Left lung (tissue), 4 donors: ENCODE measurements at regions not wholly inside any gene's neighbourhood (a gene's known extent, or its start where the extent isn't known, plus 50 kb on each side); places are given as distances from the start of the nearest gene placed in this dataset.
"Not testable (repeated sequence)": the region's sequence is repeated elsewhere in the genome, so short reads cannot be mapped to it uniquely, and the experiment has no call there.

Experiments used
- ATAC-seq: fragments of 200-7000 bp; cut with Tn5 transposase; one replicate; pipeline ENCODE4 v1.9.1; 2020; ENCODE audit warnings: moderate library complexity
- DNase-seq, 4 donors: peaks; one replicate each; pipeline ENCODE4 v3.0.0-alpha.2; 2013 to 2020
- H3K27ac ChIP-seq, 2 donors: fragments of 200-600 bp; sonication (generic) in 1 of 2; one replicate each; pipeline versions ENCODE4 v1.5.0 to v1.8.0; 2020 to 2021
- H3K27me3 ChIP-seq, 2 donors: fragments of 200-600 bp; sonication (generic) in 1 of 2; one replicate each; pipeline versions ENCODE4 v1.5.0 to v1.8.0; 2020 to 2021
- H3K36me3 ChIP-seq, 2 donors: fragments of 200-600 bp; sonication (generic) in 1 of 2; one replicate each; pipeline versions ENCODE4 v1.5.0 to v1.8.0; 2020 to 2021
- H3K4me1 ChIP-seq, 2 donors: fragments of 200-600 bp; one replicate each; pipeline ENCODE4 v1.8.0; 2021
- H3K4me3 ChIP-seq, 2 donors: fragments of 200-600 bp; sonication (generic) in 1 of 2; one replicate each; pipeline versions ENCODE4 v1.5.0 to v1.8.0; 2020 to 2021; ENCODE audit warnings: mild to moderate bottlenecking in 1 of 2
- H3K9me3 ChIP-seq, 2 donors: fragments of 200-600 bp; sonication (generic) in 1 of 2; one replicate each; pipeline versions ENCODE4 v1.5.0 to v1.8.0; 2020 to 2021
- intact Hi-C, 2 donors: fragments of 100-400 bp; cut with DNase I; formaldehyde crosslinking; loops; one replicate each; pipeline versions ENCODE4 v1.11.2 to v1.14.2; 2022
- TF ChIP-seq, protein P1 (sequence below), 2 donors: fragments of 200-600 bp; sonication (generic) in 1 of 2; IDR thresholded peaks; one replicate each; pipeline versions ENCODE4 v1.5.0 to v1.8.0; 2021; ENCODE audit warnings: antibody characterized with exemption in 2 of 2
- donor health status: DM: no; HTN: yes; CAD: no.
- donor health status: DM: no; HTN: no; CAD: no.

- ATAC-seq = no peak
- intact Hi-C loops = no loop called here
Measured at GRCh38 chr4:187085339-187085738, 361.7 kb upstream of the FAT1 start.

GRCh38 chr4:187086151-187086550 lies 362.5 kb upstream of the FAT1 start:
- Histone ChIP-seq H3K27ac (no peak overlapping the region), H3K27me3 (no peaks in the 10 kb centered on the region), H3K4me1 (no peaks in the 10 kb centered on the region), H3K36me3 (no peaks in the 10 kb centered on the region), H3K9me3 (no peaks in the 10 kb centered on the region), H3K4me3 (no peak overlapping the region)
- ATAC-seq (no peak), DNase-seq (no peak)
- TF ChIP-seq, protein P1, sequence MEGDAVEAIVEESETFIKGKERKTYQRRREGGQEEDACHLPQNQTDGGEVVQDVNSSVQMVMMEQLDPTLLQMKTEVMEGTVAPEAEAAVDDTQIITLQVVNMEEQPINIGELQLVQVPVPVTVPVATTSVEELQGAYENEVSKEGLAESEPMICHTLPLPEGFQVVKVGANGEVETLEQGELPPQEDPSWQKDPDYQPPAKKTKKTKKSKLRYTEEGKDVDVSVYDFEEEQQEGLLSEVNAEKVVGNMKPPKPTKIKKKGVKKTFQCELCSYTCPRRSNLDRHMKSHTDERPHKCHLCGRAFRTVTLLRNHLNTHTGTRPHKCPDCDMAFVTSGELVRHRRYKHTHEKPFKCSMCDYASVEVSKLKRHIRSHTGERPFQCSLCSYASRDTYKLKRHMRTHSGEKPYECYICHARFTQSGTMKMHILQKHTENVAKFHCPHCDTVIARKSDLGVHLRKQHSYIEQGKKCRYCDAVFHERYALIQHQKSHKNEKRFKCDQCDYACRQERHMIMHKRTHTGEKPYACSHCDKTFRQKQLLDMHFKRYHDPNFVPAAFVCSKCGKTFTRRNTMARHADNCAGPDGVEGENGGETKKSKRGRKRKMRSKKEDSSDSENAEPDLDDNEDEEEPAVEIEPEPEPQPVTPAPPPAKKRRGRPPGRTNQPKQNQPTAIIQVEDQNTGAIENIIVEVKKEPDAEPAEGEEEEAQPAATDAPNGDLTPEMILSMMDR (IDR thresholded peaks at IDR 0.05) = no peak
- intact Hi-C loops = no loop called here

More at GRCh38 chr4:187085339-187085738, 361.7 kb upstream of the FAT1 start:
- no peak overlapping the region for H3K27ac ChIP-seq
- no peak overlapping the region for H3K4me3 ChIP-seq
- no peaks in the 10 kb centered on the region for H3K9me3 ChIP-seq
- TF ChIP-seq, protein P1 (IDR thresholded peaks at IDR 0.05) = no peak
- H3K27me3 ChIP-seq = no peaks in the 10 kb centered on the region
- no peak for DNase-seq
- H3K36me3 ChIP-seq = no peaks in the 10 kb centered on the region
- no peaks in the 10 kb centered on the region for H3K4me1 ChIP-seq

DNA sequence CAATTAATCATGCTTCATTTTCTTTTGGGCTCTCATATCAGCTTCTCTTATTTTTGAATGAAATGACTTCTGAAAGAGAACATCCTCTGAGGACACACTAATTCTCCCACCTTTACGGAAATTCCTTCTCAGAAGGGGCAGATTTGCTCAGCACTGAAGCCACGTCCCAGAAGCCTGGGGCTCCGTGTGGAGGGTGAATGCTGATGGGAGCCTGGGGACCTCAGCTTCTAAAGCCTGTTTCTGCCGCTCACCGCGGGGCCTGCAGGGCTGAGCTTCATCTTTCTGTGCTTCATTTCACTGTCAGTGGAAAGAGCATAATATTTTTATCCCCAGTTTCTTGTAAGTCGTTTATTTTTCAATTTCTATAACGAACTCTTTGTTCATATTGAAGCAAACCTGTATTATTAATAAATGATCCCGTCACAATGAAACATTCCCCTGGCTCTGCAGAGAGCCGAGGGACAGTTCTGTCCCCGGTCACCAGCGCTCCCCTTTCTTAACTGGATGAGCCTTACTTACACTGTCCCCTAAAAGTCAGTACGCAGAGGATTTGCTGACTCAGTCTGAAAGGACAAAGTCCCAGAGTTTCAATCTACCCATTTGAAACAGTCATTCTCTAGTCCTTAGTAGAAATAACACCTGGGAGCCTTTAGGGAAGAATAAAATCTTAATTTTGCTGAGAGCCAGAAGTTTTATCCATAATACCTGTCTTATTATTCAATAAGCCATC lies 364.6 kb upstream of the FAT1 start:
- Histone ChIP-seq H3K9me3 (no peaks in the 10 kb centered on the region), H3K27ac (no peak overlapping the region), H3K4me1 (no peaks in the 10 kb centered on the region), H3K27me3 (no peaks in the 10 kb centered on the region), H3K36me3 (no peaks in the 10 kb centered on the region), H3K4me3 (no peak overlapping the region)
- intact Hi-C loops = no loop called here
- TF ChIP-seq, protein P1 (IDR thresholded peaks at IDR 0.05) = no peak
- DNase-seq (no peak), ATAC-seq (no peak)

DNA sequence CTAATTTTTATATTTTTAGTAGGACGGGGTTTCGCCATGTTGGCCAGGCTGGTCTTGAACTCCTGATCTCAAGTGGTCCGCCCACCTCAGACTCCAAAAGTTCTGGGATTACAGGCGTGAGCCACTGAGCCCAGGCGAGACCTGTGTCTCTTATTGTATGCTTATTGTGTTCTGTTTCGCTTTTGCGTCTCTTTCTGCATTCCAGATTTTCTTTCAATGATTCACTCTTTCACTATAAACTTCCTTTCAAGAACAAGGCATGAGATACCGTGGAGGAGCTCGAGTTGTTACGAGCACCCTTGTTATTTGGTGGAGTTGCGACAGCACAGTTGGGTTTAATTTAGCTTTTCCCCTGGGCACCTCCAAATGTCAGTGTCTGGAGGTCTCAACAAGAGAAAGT lies 366.7 kb upstream of the FAT1 start:
- DNase-seq = no peak
- TF ChIP-seq, protein P1 (IDR thresholded peaks at IDR 0.05) = no peak
- H3K9me3 ChIP-seq = no peaks in the 10 kb centered on the region
- H3K27me3 ChIP-seq = no peaks in the 10 kb centered on the region
- intact Hi-C loops = no loop called here
- no peaks in the 10 kb centered on the region for H3K36me3 ChIP-seq
- no peak for ATAC-seq
- no peak overlapping the region for H3K4me3 ChIP-seq
- no peak overlapping the region for H3K27ac ChIP-seq
- H3K4me1 ChIP-seq = no peaks in the 10 kb centered on the region

- DNase-seq, intact Hi-C loops, ATAC-seq, H3K9me3 ChIP-seq, H3K27ac ChIP-seq, H3K4me1 ChIP-seq, H3K4me3 ChIP-seq, H3K27me3 ChIP-seq, H3K36me3 ChIP-seq: not testable (repeated sequence)
Measured at GRCh38 chr4:187090832-187091231, 367.2 kb upstream of the FAT1 start.

DNA sequence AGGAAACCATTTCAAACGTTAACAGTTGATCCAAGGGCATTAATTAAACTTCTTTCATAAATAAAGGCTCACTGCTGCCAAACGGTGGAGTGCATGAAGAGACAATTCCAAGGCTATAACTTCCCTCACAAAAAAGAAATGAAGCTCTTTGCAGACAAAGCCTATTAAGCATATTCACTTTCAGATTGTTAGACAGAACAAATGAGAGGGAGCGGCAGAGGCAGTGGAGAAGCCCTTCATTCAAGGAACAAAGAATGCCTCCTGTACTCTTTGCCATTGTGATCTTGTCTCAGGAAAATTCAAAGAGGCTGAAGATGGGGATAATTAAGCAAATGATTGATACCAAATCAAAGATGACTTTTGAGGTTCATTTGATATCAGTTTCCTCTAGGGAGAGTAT lies 370.5 kb upstream of the FAT1 start:
- no peaks in the 10 kb centered on the region for H3K36me3 ChIP-seq
- H3K4me3 ChIP-seq = no peak overlapping the region
- TF ChIP-seq, protein P1 (IDR thresholded peaks at IDR 0.05) = no peak
- DNase-seq (no peak), ATAC-seq (no peak)
- intact Hi-C loops = no loop called here
- no peaks in the 10 kb centered on the region for H3K27me3 ChIP-seq
- peaks cover 0 to 20% of the 10 kb centered on the region in 2 donors for H3K9me3 ChIP-seq
- no peak overlapping the region for H3K27ac ChIP-seq
- no peaks in the 10 kb centered on the region for H3K4me1 ChIP-seq
